ENCODE measurements at regions not wholly inside any gene's neighbourhood (a gene's known extent, or its start where the extent isn't known, plus 50 kb on each side); places are given as distances from the start of the nearest gene placed in this dataset.

DNA sequence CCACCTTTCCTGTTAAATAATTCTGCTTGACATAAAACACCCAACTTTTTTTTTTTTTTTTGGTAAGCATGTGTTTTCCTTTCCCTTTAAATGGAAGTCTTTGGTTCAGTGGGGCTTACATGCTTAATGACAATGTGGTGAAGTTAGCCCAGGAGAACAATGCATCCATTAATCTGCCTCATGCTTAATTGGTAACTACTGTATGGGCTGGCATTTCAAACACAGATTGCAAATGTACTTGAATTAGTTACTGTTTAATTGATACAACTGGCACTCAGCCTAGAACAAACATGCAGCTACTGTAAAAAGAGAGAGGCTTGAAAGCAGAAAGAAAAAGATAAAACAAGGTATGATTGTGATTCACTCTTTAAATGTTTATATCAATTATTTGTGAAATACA lies 483.6 kb upstream of the NOX3 start:
- TF ChIP-seq, protein P1, sequence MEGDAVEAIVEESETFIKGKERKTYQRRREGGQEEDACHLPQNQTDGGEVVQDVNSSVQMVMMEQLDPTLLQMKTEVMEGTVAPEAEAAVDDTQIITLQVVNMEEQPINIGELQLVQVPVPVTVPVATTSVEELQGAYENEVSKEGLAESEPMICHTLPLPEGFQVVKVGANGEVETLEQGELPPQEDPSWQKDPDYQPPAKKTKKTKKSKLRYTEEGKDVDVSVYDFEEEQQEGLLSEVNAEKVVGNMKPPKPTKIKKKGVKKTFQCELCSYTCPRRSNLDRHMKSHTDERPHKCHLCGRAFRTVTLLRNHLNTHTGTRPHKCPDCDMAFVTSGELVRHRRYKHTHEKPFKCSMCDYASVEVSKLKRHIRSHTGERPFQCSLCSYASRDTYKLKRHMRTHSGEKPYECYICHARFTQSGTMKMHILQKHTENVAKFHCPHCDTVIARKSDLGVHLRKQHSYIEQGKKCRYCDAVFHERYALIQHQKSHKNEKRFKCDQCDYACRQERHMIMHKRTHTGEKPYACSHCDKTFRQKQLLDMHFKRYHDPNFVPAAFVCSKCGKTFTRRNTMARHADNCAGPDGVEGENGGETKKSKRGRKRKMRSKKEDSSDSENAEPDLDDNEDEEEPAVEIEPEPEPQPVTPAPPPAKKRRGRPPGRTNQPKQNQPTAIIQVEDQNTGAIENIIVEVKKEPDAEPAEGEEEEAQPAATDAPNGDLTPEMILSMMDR (IDR thresholded peaks at IDR 0.05): no peak
- no peak for TF ChIP-seq EZH2 (IDR thresholded peaks at IDR 0.05)

Measured in neural progenitor cell (in vitro differentiated cells).